WERI-Rb-1 (cell line): ENCODE measurements at regions not wholly inside any gene's neighbourhood (a gene's known extent, or its start where the extent isn't known, plus 50 kb on each side); places are given as distances from the start of the nearest gene placed in this dataset.

Experiments used
- DNase-seq: peaks from one replicate; pipeline ENCODE4 v3.0.0-alpha.2; 2020
- H3K27ac ChIP-seq: fragments of 250-450 bp; sonication (Bioruptor Pico); 2 replicates; pipeline ENCODE4 v1.5.1; 2020; ENCODE audit warnings: mild to moderate bottlenecking, moderate library complexity
- H3K27me3 ChIP-seq: fragments of 250-450 bp; sonication (Bioruptor Pico); 2 replicates; pipeline ENCODE4 v1.5.1; 2021; ENCODE audit warnings: mild to moderate bottlenecking, low read depth, moderate library complexity; ENCODE audit not compliant: insufficient read depth, severe bottlenecking
- H3K36me3 ChIP-seq: fragments of 250-450 bp; sonication (Bioruptor Pico); 2 replicates; pipeline ENCODE4 v1.5.1; 2020; ENCODE audit warnings: mild to moderate bottlenecking, moderate library complexity
- H3K4me3 ChIP-seq: 2 replicates; pipeline ENCODE4 v1.5.1; 2011; ENCODE audit warnings: low read depth, mild to moderate bottlenecking, control low read depth, low read length
- H3K9me3 ChIP-seq: fragments of 250-450 bp; sonication (Bioruptor Pico); 2 replicates; pipeline ENCODE4 v1.5.1; 2021; ENCODE audit warnings: mild to moderate bottlenecking, moderate library complexity; ENCODE audit not compliant: severe bottlenecking
- CTCF ChIP-seq: IDR thresholded peaks from 2 replicates; pipeline ENCODE4 v1.5.1; 2011; ENCODE audit warnings: low read depth, mild to moderate bottlenecking, control low read depth, inconsistent platforms, low read length

GRCh38 chr3:70386846-70387245 lies 74.4 kb upstream of the MDFIC2 start:
- Histone ChIP-seq H3K36me3 (no peaks in the 10 kb centered on the region), H3K27ac (no peak overlapping the region), H3K4me3 (no peak overlapping the region), H3K27me3 (no peaks in the 10 kb centered on the region), H3K9me3 (no peaks in the 10 kb centered on the region)
- no peak for TF ChIP-seq CTCF
- no peak for DNase-seq

GRCh38 chr3:70386043-70386442 lies 73.6 kb upstream of the MDFIC2 start:
- H3K36me3 ChIP-seq, result no peaks in the 10 kb centered on the region
- no peaks in the 10 kb centered on the region for H3K9me3 ChIP-seq
- TF ChIP-seq CTCF, result no peak
- no peak overlapping the region for H3K4me3 ChIP-seq
- no peaks in the 10 kb centered on the region for H3K27me3 ChIP-seq
- DNase-seq, result no peak
- H3K27ac ChIP-seq, result no peak overlapping the region

GRCh38 chr3:70383360-70383831 lies 71.0 kb upstream of the MDFIC2 start:
- TF ChIP-seq CTCF, result no peak

GRCh38 chr3:70374179-70374578 lies 61.7 kb upstream of the MDFIC2 start:
- no peak for TF ChIP-seq CTCF
- H3K4me3 ChIP-seq, result no peak overlapping the region
- no peak for DNase-seq
- H3K27me3 ChIP-seq, result no peaks in the 10 kb centered on the region
- no peaks in the 10 kb centered on the region for H3K9me3 ChIP-seq
- no peak overlapping the region for H3K27ac ChIP-seq
- H3K36me3 ChIP-seq, result no peaks in the 10 kb centered on the region

More at GRCh38 chr3:70383360-70383831, 71.0 kb upstream of the MDFIC2 start:
- Histone ChIP-seq H3K27ac (no peak overlapping the region), H3K9me3 (no peaks in the 10 kb centered on the region), H3K27me3 (no peaks in the 10 kb centered on the region), H3K4me3 (no peak overlapping the region), H3K36me3 (no peaks in the 10 kb centered on the region)
- no peak for DNase-seq
